ENCODE measurements at regions not wholly inside any gene's neighbourhood (a gene's known extent, or its start where the extent isn't known, plus 50 kb on each side); places are given as distances from the start of the nearest gene placed in this dataset.

DNA sequence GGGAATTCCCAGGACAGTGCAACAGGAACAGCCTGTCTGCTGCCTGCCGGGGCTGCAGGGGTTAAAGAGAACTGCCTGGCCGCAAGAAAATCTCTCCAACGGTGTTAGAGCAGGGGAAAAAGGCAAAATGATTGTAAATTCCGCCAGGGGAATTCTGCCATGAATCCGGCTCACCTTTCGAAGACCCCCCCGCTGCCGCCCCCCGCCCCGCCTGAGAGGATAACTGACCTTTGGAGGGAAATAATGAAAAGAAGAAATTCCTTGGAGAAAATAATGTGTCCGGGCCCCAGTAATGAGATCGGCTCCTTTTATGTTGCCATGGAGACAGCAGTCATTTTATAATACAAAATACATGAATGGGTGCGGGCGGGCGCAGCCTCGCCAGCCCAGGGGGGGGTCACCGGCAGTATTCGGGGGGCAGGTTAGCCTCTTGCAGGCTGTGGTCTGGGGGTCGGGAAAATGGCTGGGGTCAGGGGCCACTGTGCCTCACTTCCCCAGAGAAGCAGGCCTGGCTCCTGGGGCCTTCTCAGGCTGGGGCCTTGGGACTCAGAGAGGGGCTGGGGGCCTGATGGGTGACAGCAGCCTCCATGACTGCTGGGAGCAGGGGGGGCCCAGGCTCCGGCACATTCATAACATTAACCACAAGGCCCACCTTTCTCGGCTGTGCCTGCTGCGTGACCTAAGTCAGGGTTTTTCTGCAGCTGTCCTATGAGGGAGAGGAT, 228.1 kb downstream of the MN1 start:
- FAIRE-seq (no peak), DNase-seq (ENCODE audit: insufficient read length, low spot score) (no peak)

GRCh38 chr22:27574002-27574366, 227.6 kb downstream of the MN1 start:
- TF ChIP-seq CTCF (IDR thresholded peaks at IDR 0.05; ENCODE audit: insufficient read depth, missing control alignments) = no peak
- FAIRE-seq = no peak
- DNase-seq (ENCODE audit: insufficient read length, low spot score) = no peak

More for the DNA sequence above, 228.1 kb downstream of the MN1 start:
- TF ChIP-seq CTCF (IDR thresholded peaks at IDR 0.05; ENCODE audit: insufficient read depth, missing control alignments) = no peak

GRCh38 chr22:27574651-27575050, 226.9 kb downstream of the MN1 start:
- no peak for TF ChIP-seq CTCF (IDR thresholded peaks at IDR 0.05; ENCODE audit: insufficient read depth, missing control alignments)
- FAIRE-seq (no peak), DNase-seq (ENCODE audit: insufficient read length, low spot score) (no peak)

DNA sequence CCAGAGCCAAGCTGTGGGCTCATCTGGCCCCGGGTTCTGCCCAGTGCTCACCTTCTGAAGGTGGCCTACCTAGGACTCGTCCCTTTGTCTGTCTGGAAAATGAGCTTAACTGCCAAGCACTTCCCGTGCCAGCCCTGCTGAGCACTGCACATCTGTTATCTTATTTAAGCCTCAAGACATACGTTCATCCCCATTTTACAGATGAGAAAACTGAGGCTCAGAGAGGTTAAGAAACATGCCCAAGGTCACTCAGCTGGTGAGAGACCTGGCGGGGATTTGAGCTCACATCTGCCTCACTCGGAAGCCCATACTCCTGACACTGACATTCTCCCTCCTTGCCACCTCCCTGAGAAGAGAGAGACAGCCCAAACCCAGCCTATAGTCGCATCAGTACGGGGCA, 226.2 kb downstream of the MN1 start:
- no peak for TF ChIP-seq CTCF (IDR thresholded peaks at IDR 0.05; ENCODE audit: insufficient read depth, missing control alignments)
- FAIRE-seq (no peak), DNase-seq (ENCODE audit: insufficient read length, low spot score) (no peak)

DNA sequence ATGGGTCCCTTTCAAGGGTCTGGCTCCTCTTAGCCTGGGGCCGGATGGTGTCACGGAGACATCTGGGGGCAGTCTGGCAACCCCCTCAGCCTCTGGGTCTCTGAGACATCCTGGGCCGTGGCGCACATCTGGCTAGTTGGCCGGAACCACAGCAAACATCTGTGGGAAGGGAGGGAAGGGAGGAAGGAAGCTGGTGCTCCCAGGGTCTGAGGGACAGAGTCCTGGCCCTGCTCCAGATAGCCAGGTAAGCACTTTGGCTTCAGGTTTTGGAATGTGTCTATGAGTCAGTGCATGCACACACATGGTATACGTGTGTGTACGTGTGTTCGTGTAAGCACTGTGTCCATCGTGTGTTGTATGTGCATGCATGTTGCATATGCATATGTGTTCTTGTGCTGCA, 225.1 kb downstream of the MN1 start:
- FAIRE-seq = no peak
- no peak for DNase-seq (ENCODE audit: insufficient read length, low spot score)
- no peak for TF ChIP-seq CTCF (IDR thresholded peaks at IDR 0.05; ENCODE audit: insufficient read depth, missing control alignments)

DNA sequence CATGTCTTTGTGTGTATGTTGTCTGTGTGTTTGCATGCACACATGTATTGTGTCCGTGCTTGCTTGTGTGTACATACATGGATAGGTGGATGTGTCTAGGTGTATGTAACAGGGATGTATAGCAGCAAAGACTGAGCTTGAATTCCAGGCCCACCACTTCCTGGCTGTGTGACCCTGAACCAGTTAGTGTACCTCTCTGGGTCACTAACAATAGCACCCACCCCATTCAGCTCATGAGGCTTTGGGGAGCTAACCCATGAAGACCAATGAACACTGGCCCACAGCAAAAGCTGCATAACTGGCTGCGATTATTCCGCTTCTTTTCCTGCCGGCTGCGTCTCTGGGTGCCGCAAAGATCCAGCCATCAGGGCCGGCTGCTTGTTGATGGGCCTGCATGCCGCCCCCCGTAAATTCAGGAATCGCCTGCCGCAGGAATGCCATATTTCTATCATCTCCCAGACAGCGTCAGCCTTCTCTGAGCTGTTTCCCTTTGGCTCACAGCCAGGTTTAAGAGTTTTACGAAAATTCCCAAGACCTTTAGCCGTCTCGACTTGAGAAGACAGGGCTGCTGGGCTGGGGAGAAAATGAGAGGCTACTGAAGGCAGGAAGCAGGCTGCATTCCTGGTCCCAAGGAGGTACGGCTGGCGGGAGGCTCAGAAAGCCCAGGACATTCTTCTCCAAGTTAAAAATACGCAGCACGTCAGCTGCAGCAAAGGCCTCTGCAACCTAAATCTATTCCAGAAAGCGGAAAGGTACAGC, 224.6 kb downstream of the MN1 start:
- FAIRE-seq = no peak
- no peak for TF ChIP-seq CTCF (IDR thresholded peaks at IDR 0.05; ENCODE audit: insufficient read depth, missing control alignments)
- no peak for DNase-seq (ENCODE audit: insufficient read length, low spot score)

DNA sequence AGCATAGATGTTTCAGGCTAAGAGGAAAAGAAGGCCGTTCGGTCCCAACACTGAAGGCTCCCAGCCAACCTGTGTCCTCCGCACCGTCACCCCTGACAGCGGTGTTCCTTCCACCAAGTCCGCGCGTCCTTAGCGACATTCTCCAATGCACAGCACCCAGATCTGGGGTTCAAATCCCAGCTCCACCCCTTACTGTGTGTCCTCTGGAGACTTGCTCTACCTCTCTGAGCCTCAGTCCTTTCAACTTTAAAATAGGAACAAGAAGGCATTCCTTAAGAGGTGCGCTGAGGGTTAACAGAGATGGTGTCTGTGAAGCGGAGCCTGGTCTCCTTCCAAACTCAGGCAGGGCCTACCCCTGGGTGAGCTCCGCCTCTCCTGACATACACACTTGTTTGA, 224.0 kb downstream of the MN1 start:
- TF ChIP-seq CTCF (IDR thresholded peaks at IDR 0.05; ENCODE audit: insufficient read depth, missing control alignments) = no peak
- FAIRE-seq = no peak

More for the DNA sequence above, 224.0 kb downstream of the MN1 start:
- no peak for DNase-seq (ENCODE audit: insufficient read length, low spot score)

All from D721Med (cell line).